Neural cell (in vitro differentiated cells): ENCODE measurements at regions not wholly inside any gene's neighbourhood (a gene's known extent, or its start where the extent isn't known, plus 50 kb on each side); places are given as distances from the start of the nearest gene placed in this dataset.
"Not testable (repeated sequence)": the region's sequence is repeated elsewhere in the genome, so short reads cannot be mapped to it uniquely, and the experiment has no call there.

Source experiments
- EZH2 ChIP-seq: fragments of 200-600, 300-800 bp; shearing (Covaris generic), sonication (generic); IDR thresholded peaks from 2 replicates; pipeline ENCODE4 v1.6.1; 2014; ENCODE audit warnings: antibody characterized with exemption, low read length, borderline replicate concordance, mild to moderate bottlenecking; ENCODE audit not compliant: insufficient read depth, poor library complexity, severe bottlenecking
- RAD21 ChIP-seq: fragments of 450-650 bp; conservative IDR thresholded peaks from 2 replicates; pipeline ENCODE4 v1.6.1; 2014; ENCODE audit warnings: antibody characterized with exemption, mild to moderate bottlenecking, moderate library complexity
- TF ChIP-seq, protein P1 (sequence below): fragments of 450-650 bp; IDR thresholded peaks from 2 replicates; pipeline ENCODE4 v1.5.1; 2014; ENCODE audit warnings: antibody characterized with exemption, mild to moderate bottlenecking, moderate library complexity; ENCODE audit not compliant: poor library complexity, severe bottlenecking
- TF ChIP-seq, protein P2 (sequence below): IDR thresholded peaks from 2 replicates; pipeline ENCODE4 v1.6.1; 2012; ENCODE audit warnings: borderline replicate concordance

DNA sequence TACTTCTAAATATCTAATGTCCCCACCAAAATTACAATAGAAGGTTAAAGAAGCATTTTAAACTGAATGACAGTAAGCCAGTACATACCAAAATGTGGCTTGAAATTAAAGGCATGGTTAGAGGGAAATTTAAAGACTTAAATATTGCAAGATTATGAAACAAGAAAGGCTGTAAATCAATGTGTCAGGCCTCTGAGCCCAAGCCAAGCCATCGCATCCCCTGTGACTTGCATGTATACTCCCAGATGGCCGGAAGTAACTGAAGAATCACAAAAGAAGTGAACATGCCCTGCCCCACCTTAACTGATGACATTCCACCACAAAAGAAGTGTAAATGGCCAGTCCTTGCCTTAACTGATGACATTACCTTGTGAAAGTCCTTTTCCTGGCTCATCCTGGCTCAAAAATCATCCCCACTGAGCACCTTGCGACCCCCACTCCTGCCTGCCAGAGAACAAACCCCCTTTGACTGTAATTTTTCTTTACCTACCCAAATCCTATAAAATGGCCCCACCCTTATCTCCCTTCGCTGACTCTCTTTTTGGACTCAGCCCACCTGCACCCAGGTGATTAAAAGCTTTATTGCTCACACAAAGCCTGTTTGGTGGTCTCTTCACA, 132.4 kb upstream of the ADCY2 start:
- TF ChIP-seq, protein P1, sequence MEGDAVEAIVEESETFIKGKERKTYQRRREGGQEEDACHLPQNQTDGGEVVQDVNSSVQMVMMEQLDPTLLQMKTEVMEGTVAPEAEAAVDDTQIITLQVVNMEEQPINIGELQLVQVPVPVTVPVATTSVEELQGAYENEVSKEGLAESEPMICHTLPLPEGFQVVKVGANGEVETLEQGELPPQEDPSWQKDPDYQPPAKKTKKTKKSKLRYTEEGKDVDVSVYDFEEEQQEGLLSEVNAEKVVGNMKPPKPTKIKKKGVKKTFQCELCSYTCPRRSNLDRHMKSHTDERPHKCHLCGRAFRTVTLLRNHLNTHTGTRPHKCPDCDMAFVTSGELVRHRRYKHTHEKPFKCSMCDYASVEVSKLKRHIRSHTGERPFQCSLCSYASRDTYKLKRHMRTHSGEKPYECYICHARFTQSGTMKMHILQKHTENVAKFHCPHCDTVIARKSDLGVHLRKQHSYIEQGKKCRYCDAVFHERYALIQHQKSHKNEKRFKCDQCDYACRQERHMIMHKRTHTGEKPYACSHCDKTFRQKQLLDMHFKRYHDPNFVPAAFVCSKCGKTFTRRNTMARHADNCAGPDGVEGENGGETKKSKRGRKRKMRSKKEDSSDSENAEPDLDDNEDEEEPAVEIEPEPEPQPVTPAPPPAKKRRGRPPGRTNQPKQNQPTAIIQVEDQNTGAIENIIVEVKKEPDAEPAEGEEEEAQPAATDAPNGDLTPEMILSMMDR, result not testable (repeated sequence)
- not testable (repeated sequence) for TF ChIP-seq EZH2, RAD21
- TF ChIP-seq, protein P2, sequence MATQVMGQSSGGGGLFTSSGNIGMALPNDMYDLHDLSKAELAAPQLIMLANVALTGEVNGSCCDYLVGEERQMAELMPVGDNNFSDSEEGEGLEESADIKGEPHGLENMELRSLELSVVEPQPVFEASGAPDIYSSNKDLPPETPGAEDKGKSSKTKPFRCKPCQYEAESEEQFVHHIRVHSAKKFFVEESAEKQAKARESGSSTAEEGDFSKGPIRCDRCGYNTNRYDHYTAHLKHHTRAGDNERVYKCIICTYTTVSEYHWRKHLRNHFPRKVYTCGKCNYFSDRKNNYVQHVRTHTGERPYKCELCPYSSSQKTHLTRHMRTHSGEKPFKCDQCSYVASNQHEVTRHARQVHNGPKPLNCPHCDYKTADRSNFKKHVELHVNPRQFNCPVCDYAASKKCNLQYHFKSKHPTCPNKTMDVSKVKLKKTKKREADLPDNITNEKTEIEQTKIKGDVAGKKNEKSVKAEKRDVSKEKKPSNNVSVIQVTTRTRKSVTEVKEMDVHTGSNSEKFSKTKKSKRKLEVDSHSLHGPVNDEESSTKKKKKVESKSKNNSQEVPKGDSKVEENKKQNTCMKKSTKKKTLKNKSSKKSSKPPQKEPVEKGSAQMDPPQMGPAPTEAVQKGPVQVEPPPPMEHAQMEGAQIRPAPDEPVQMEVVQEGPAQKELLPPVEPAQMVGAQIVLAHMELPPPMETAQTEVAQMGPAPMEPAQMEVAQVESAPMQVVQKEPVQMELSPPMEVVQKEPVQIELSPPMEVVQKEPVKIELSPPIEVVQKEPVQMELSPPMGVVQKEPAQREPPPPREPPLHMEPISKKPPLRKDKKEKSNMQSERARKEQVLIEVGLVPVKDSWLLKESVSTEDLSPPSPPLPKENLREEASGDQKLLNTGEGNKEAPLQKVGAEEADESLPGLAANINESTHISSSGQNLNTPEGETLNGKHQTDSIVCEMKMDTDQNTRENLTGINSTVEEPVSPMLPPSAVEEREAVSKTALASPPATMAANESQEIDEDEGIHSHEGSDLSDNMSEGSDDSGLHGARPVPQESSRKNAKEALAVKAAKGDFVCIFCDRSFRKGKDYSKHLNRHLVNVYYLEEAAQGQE, result not testable (repeated sequence)
